Astrocyte (in vitro differentiated cells and primary cell): ENCODE measurements at regions not wholly inside any gene's neighbourhood (a gene's known extent, or its start where the extent isn't known, plus 50 kb on each side); places are given as distances from the start of the nearest gene placed in this dataset.

Experiments used
- DNase-seq: peaks from one replicate; pipeline ENCODE4 v3.0.0-alpha.2; 2010; ENCODE audit warnings: low read depth
- FAIRE-seq: peaks from 2 replicates; lab custom pipeline; 2011; peaks lifted over from hg19 to GRCh38; lab: Jason Lieb, UNC
- H2AFZ ChIP-seq: 2 replicates; pipeline ENCODE4 v1.6.0; 2012; ENCODE audit warnings: low read depth, low read length, inconsistent platforms
- H3K27ac ChIP-seq: 2 replicates; pipeline ENCODE4 v1.5.1; 2011; ENCODE audit warnings: low read depth, low read length, inconsistent platforms
- H3K27me3 ChIP-seq: 2 replicates; pipeline ENCODE4 v1.6.0; 2011; ENCODE audit warnings: low read length, inconsistent platforms; ENCODE audit not compliant: insufficient read depth
- H3K36me3 ChIP-seq: 2 replicates; pipeline ENCODE4 v1.5.1; 2011; ENCODE audit warnings: low read length, inconsistent platforms; ENCODE audit not compliant: insufficient read depth
- H3K4me1 ChIP-seq: 2 replicates; pipeline ENCODE4 v1.5.1; 2011; ENCODE audit warnings: low read length, inconsistent platforms; ENCODE audit not compliant: insufficient read depth
- H3K4me2 ChIP-seq: 2 replicates; pipeline ENCODE4 v1.6.0; 2012; ENCODE audit warnings: low read length, inconsistent platforms
- H3K4me3 ChIP-seq: 2 replicates; pipeline ENCODE4 v1.5.1; 2011; ENCODE audit warnings: low read depth, mild to moderate bottlenecking, low read length, inconsistent platforms; ENCODE audit not compliant: insufficient read depth
- H3K79me2 ChIP-seq: 2 replicates; pipeline ENCODE4 v1.6.0; 2012; ENCODE audit warnings: mild to moderate bottlenecking, low read length, inconsistent platforms; ENCODE audit not compliant: insufficient read depth
- H3K9ac ChIP-seq: 2 replicates; pipeline ENCODE4 v1.6.0; 2012; ENCODE audit warnings: mild to moderate bottlenecking, low read length, inconsistent platforms
- H3K9me3 ChIP-seq: 2 replicates; pipeline ENCODE4 v1.5.1; 2012; ENCODE audit warnings: low read depth, mild to moderate bottlenecking, low read length, inconsistent platforms; ENCODE audit not compliant: insufficient read depth
- H4K20me1 ChIP-seq: 2 replicates; pipeline ENCODE4 v1.6.0; 2012; ENCODE audit warnings: low read length, inconsistent platforms; ENCODE audit not compliant: insufficient read depth
- H3K27ac Mint-ChIP-seq: one replicate; pipeline ENCODE4 v1.8.0; 2021; ENCODE audit warnings: mild to moderate bottlenecking, mixed read lengths; ENCODE audit not compliant: unreplicated experiment
- H3K27me3 Mint-ChIP-seq: one replicate; pipeline ENCODE4 v1.8.0; 2021; ENCODE audit warnings: low read depth, mixed read lengths; ENCODE audit not compliant: unreplicated experiment
- H3K36me3 Mint-ChIP-seq: one replicate; pipeline ENCODE4 v1.8.0; 2021; ENCODE audit warnings: low read depth, mixed read lengths; ENCODE audit not compliant: unreplicated experiment
- H3K4me1 Mint-ChIP-seq: one replicate; pipeline ENCODE4 v1.8.0; 2021; ENCODE audit warnings: low read depth, mixed read lengths; ENCODE audit not compliant: unreplicated experiment
- H3K4me3 Mint-ChIP-seq: one replicate; pipeline ENCODE4 v1.8.0; 2021; ENCODE audit warnings: mild to moderate bottlenecking, moderate library complexity, mixed read lengths; ENCODE audit not compliant: unreplicated experiment
- H3K9me3 Mint-ChIP-seq: one replicate; pipeline ENCODE4 v1.8.0; 2021; ENCODE audit warnings: mild to moderate bottlenecking, mixed read lengths; ENCODE audit not compliant: unreplicated experiment
- CTCF ChIP-seq: IDR thresholded peaks from 2 replicates; pipeline ENCODE4 v1.5.1; 2011; ENCODE audit warnings: low read depth, mild to moderate bottlenecking, inconsistent platforms, low read length, moderate library complexity; ENCODE audit not compliant: insufficient read depth
- EZH2 ChIP-seq: IDR thresholded peaks from 2 replicates; pipeline ENCODE4 v1.6.1; 2012; ENCODE audit warnings: mild to moderate bottlenecking, low read length, inconsistent platforms; ENCODE audit not compliant: insufficient read depth

GRCh38 chr9:89715881-89716280 lies 111.1 kb downstream of the GADD45G start:
- TF ChIP-seq EZH2 = no peak
- no peak for TF ChIP-seq CTCF
- Mint-ChIP-seq H3K27ac (no peak overlapping the region), H3K4me1 (peaks cover 3% of the 10 kb centered on the region), H3K36me3 (no peaks in the 10 kb centered on the region), H3K27me3 (peaks cover 16% of the 10 kb centered on the region), H3K9me3 (peaks cover 17% of the 10 kb centered on the region), H3K4me3 (no peak overlapping the region)
- Histone ChIP-seq H3K79me2 (no peaks in the 10 kb centered on the region), H3K4me2 (no peak overlapping the region), H3K4me3 (no peak overlapping the region), H4K20me1 (no peaks in the 10 kb centered on the region), H3K36me3 (no peaks in the 10 kb centered on the region), H3K9ac (no peak overlapping the region), H3K4me1 (no peaks in the 10 kb centered on the region), H3K27me3 (peaks cover 6% of the 10 kb centered on the region), H3K27ac (no peak overlapping the region), H3K9me3 (no peaks in the 10 kb centered on the region), H2AFZ (no peak overlapping the region)
- DNase-seq (no peak), FAIRE-seq (no peak)

- FAIRE-seq = no peak
These were observed 111.7 kb downstream of the GADD45G start for GRCh38 chr9:89716559-89716958.

More at GRCh38 chr9:89716559-89716958, 111.7 kb downstream of the GADD45G start:
- no peak overlapping the region for H3K27ac ChIP-seq
- no peak overlapping the region for H3K27ac Mint-ChIP-seq
- no peak for DNase-seq
- H3K36me3 ChIP-seq = no peaks in the 10 kb centered on the region
- no peak overlapping the region for H3K4me3 ChIP-seq
- no peaks in the 10 kb centered on the region for H3K4me1 ChIP-seq
- H3K27me3 ChIP-seq = peaks cover 6% of the 10 kb centered on the region
- no peaks in the 10 kb centered on the region for H3K79me2 ChIP-seq
- H3K36me3 Mint-ChIP-seq = no peaks in the 10 kb centered on the region
- no peaks in the 10 kb centered on the region for H4K20me1 ChIP-seq
- H3K4me2 ChIP-seq = no peak overlapping the region
- peaks cover 19% of the 10 kb centered on the region for H3K27me3 Mint-ChIP-seq
- no peak overlapping the region for H3K9ac ChIP-seq
- no peak for TF ChIP-seq EZH2
- no peak for TF ChIP-seq CTCF
- H2AFZ ChIP-seq = no peak overlapping the region
- peaks cover 17% of the 10 kb centered on the region for H3K9me3 Mint-ChIP-seq
- no peaks in the 10 kb centered on the region for H3K9me3 ChIP-seq
- H3K4me3 Mint-ChIP-seq = no peak overlapping the region
- H3K4me1 Mint-ChIP-seq = peaks cover 3% of the 10 kb centered on the region
